B cell (primary cell): ENCODE measurements at regions not wholly inside any gene's neighbourhood (a gene's known extent, or its start where the extent isn't known, plus 50 kb on each side); places are given as distances from the start of the nearest gene placed in this dataset.

ENCODE experiments used
- ATAC-seq: fragments of 200-7000 bp; cut with Tn5 transposase; one replicate; pipeline ENCODE4 v1.10.0; 2021; ENCODE audit warnings: low read depth, mild to moderate bottlenecking, moderate number of reproducible peaks, moderate library complexity
- CTCF ChIA-PET: fragments of 350-600 bp; sonication (Branson Sonifier 250); formaldehyde crosslinking; loops from one replicate; lab custom pipeline; 2021; ENCODE audit warnings: antibody characterized with exemption, inconsistent platforms; lab: Charles Lee
- POLR2A ChIA-PET: fragments of 350-600 bp; sonication (Branson Sonifier 250); formaldehyde crosslinking; loops from one replicate; lab custom pipeline; 2021; ENCODE audit warnings: antibody characterized with exemption; lab: Charles Lee
- DNase-seq: peaks from one replicate; pipeline ENCODE4 v3.0.0; 2013
- H2AFZ ChIP-seq: 2 replicates; pipeline ENCODE4 v1.6.1; 2012; ENCODE audit warnings: mild to moderate bottlenecking, low read depth, low read length; ENCODE audit not compliant: insufficient read depth, poor library complexity, severe bottlenecking
- H3K27ac ChIP-seq, 2 donors: 1 replicate in 1 of 2; 2 replicates in 1 of 2; pipeline ENCODE4 v1.5.1; 2012 to 2013; ENCODE audit warnings: low read length in 2 of 2, mild to moderate bottlenecking in 2 of 2, moderate library complexity in 1 of 2
- H3K27me3 ChIP-seq, 4 experiments: fragments of 200-600 bp in 1 of 4; sonication (generic) in 1 of 4; replicated peaks in 1 of 4; 1 replicate in 2 of 4; 2 replicates in 2 of 4; pipeline versions ENCODE4 v1.6.1 to v1.7.0; 2013 to 2016; ENCODE audit warnings: low read length in 3 of 4, mild to moderate bottlenecking in 2 of 4, mixed read lengths in 1 of 4, moderate library complexity in 1 of 4; ENCODE audit not compliant: insufficient read depth in 4 of 4, control insufficient read depth in 3 of 4; ENCODE audit errors: control extremely low read depth in 1 of 4
- H3K36me3 ChIP-seq, 2 experiments: replicated peaks in 1 of 2; 1 replicate in 1 of 2; 2 replicates in 1 of 2; pipeline versions ENCODE4 v1.6.1 to v1.7.1; 2013; ENCODE audit warnings: low read length in 1 of 2; ENCODE audit not compliant: insufficient read depth in 2 of 2, control insufficient read depth in 1 of 2; ENCODE audit errors: control extremely low read depth in 1 of 2, extremely low read depth in 1 of 2
- H3K4me1 ChIP-seq, 2 donors: fragments of 200-600 bp in 1 of 2; sonication (generic) in 1 of 2; 1 replicate in 1 of 2; 2 replicates in 1 of 2; pipeline versions ENCODE4 v1.5.1 to v1.6.1; 2013 to 2017; ENCODE audit warnings: low read length in 2 of 2; ENCODE audit not compliant: control insufficient read depth in 2 of 2, insufficient read depth in 2 of 2
- H3K4me2 ChIP-seq: replicated peaks from 2 replicates; pipeline ENCODE3; 2012; ENCODE audit warnings: mild to moderate bottlenecking, low read depth, low read length; ENCODE audit not compliant: poor library complexity, severe bottlenecking
- H3K4me3 ChIP-seq, 5 experiments: fragments of 200-600 bp in 1 of 5; sonication (generic) in 1 of 5; 1 replicate in 3 of 5; 2 replicates in 2 of 5; pipeline versions ENCODE4 v1.5.1 to v1.7.0; 2011 to 2016; ENCODE audit warnings: low read length in 4 of 5, mild to moderate bottlenecking in 4 of 5, low read depth in 2 of 5, control low read depth in 1 of 5, moderate library complexity in 1 of 5; ENCODE audit not compliant: insufficient read depth in 1 of 5; ENCODE audit errors: control extremely low read depth in 1 of 5, extremely low read depth in 1 of 5
- H3K79me2 ChIP-seq: fragments of 200-600 bp; sonication (generic); one replicate; pipeline ENCODE4 v1.6.0; 2016; ENCODE audit warnings: low read length; ENCODE audit not compliant: control insufficient read depth, insufficient read depth
- H3K9ac ChIP-seq: fragments of 200-600 bp; sonication (generic); 2 replicates; pipeline ENCODE4 v1.6.1; 2017; ENCODE audit warnings: mild to moderate bottlenecking, low read length, moderate library complexity
- H3K9me3 ChIP-seq, 3 donors: one replicate each; pipeline versions ENCODE4 v1.6.1 to v1.7.1; 2013; ENCODE audit warnings: low read length in 2 of 3; ENCODE audit not compliant: control insufficient read depth in 2 of 3, insufficient read depth in 1 of 3; ENCODE audit errors: control extremely low read depth in 1 of 3
- H4K20me1 ChIP-seq: 2 replicates; pipeline ENCODE4 v1.6.0; 2012; ENCODE audit warnings: mild to moderate bottlenecking, low read length; ENCODE audit not compliant: insufficient read depth, control insufficient read depth, poor library complexity, severe bottlenecking
- H3K27ac Mint-ChIP-seq: one replicate; pipeline ENCODE4 v1.8.0; 2021; ENCODE audit warnings: mixed read lengths
- H3K27me3 Mint-ChIP-seq: one replicate; pipeline ENCODE4 v1.8.0; 2021; ENCODE audit warnings: mixed read lengths
- H3K4me1 Mint-ChIP-seq: one replicate; pipeline ENCODE4 v1.8.0; 2021; ENCODE audit warnings: mixed read lengths
- H3K4me3 Mint-ChIP-seq: one replicate; pipeline ENCODE4 v1.8.0; 2021; ENCODE audit warnings: mixed read lengths
- H3K9me3 Mint-ChIP-seq: one replicate; pipeline ENCODE4 v1.8.0; 2022; ENCODE audit warnings: mixed read lengths; ENCODE audit not compliant: insufficient read depth
- EZH2 ChIP-seq: IDR thresholded peaks from 2 replicates; pipeline ENCODE4 v1.6.1; 2012; ENCODE audit warnings: borderline replicate concordance, low read depth, mild to moderate bottlenecking, moderate library complexity, low read length; ENCODE audit not compliant: insufficient read depth, poor library complexity, severe bottlenecking
- WGBS: methylation state at CpG from one replicate; pipeline ENCODE4 v1.1.5; 2013; ENCODE audit warnings: missing lambda C conversion rate; ENCODE audit not compliant: insufficient coverage; 5-methylcytosine and 5-hydroxymethylcytosine counted together
- intact Hi-C: fragments of 100-400 bp; cut with micrococcal nuclease; formaldehyde crosslinking; loops from one replicate; pipeline ENCODE4 v1.10.0; 2022
- TF ChIP-seq, protein P1 (sequence below): fragments of 200-600 bp; IDR thresholded peaks from one replicate; pipeline ENCODE4 v1.8.0; 2022; ENCODE audit warnings: antibody characterized with exemption, mild to moderate bottlenecking

DNA sequence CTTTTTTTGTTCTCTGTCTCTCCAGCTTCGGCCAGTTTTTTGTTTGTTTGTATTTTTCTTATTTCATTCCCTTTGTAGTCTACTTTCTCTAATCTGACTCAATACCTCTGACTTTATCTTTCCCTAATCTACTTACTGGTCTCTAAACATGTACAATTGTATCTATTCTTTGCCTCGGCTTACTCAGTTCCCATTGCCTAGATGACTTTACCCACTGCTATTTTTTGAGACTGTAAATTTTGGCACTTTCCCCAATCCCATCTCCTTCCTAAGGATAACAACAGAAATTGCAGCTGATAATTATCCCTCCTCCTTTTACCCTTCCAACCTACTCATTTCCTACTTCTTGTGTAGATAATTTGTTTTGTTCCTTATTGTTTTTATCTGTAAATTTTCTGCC, 511.1 kb downstream of the RPL10L start:
- DNase-seq (no peak), ATAC-seq (no peak)
- Histone ChIP-seq H3K79me2 (no peaks in the 10 kb centered on the region), H3K4me1 (no peaks in the 10 kb centered on the region), H2AFZ (no peak overlapping the region), H3K4me2 (no peak overlapping the region), H3K9me3 (peaks cover 0 to 2% (median 0%) of the 10 kb centered on the region in 3 donors), H3K9ac (no peak overlapping the region), H3K4me3 (no peak overlapping the region), H3K27me3 (no peaks in the 10 kb centered on the region), H3K36me3 (no peaks in the 10 kb centered on the region), H3K27ac (no peak overlapping the region), H4K20me1 (no peaks in the 10 kb centered on the region)
- no peak overlapping the region for H3K27ac Mint-ChIP-seq
- CTCF ChIA-PET = no interaction called here
- no peak overlapping the region for H3K4me3 Mint-ChIP-seq
- POLR2A ChIA-PET = no interaction called here
- H3K9me3 Mint-ChIP-seq = peaks cover 6% of the 10 kb centered on the region
- H3K27me3 Mint-ChIP-seq = no peaks in the 10 kb centered on the region
- TF ChIP-seq EZH2 = no peak
- TF ChIP-seq, protein P1, sequence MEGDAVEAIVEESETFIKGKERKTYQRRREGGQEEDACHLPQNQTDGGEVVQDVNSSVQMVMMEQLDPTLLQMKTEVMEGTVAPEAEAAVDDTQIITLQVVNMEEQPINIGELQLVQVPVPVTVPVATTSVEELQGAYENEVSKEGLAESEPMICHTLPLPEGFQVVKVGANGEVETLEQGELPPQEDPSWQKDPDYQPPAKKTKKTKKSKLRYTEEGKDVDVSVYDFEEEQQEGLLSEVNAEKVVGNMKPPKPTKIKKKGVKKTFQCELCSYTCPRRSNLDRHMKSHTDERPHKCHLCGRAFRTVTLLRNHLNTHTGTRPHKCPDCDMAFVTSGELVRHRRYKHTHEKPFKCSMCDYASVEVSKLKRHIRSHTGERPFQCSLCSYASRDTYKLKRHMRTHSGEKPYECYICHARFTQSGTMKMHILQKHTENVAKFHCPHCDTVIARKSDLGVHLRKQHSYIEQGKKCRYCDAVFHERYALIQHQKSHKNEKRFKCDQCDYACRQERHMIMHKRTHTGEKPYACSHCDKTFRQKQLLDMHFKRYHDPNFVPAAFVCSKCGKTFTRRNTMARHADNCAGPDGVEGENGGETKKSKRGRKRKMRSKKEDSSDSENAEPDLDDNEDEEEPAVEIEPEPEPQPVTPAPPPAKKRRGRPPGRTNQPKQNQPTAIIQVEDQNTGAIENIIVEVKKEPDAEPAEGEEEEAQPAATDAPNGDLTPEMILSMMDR = no peak
- 67% methylated on average over 1 of the region's 2 CpGs for WGBS
- H3K4me1 Mint-ChIP-seq = no peaks in the 10 kb centered on the region
- intact Hi-C loops = no loop called here

DNA sequence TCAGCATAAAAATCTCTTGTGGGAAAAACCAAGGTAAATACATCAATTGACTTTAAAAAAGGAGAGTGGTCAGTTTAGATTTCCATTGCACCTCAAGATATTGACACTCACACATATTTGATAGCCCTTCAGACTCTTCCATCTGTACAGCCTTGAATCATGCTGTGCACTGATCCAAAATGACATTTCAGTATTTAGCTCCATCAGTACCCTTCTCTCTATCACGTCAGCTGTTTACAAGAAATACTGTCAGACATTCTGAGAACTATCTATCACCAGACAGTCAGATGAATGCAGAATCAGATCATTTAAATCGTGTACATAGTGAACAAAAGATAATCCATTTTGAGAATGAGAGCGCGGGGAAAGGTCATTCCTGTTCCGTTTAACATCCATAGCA, 511.9 kb downstream of the RPL10L start:
- H3K4me1 Mint-ChIP-seq = no peaks in the 10 kb centered on the region
- no peak for DNase-seq
- POLR2A ChIA-PET = no interaction called here

More for the DNA sequence above, 511.9 kb downstream of the RPL10L start:
- no peak overlapping the region for H3K4me3 Mint-ChIP-seq
- H3K36me3 ChIP-seq = no peaks in the 10 kb centered on the region
- no peaks in the 10 kb centered on the region for H3K9me3 ChIP-seq
- H3K27ac Mint-ChIP-seq = no peak overlapping the region
- TF ChIP-seq, protein P1 = no peak
- no peak for TF ChIP-seq EZH2
- CTCF ChIA-PET = no interaction called here
- peaks cover 7% of the 10 kb centered on the region for H3K9me3 Mint-ChIP-seq
- H2AFZ ChIP-seq = no peak overlapping the region
- H4K20me1 ChIP-seq = no peaks in the 10 kb centered on the region
- no peak overlapping the region for H3K27ac ChIP-seq
- no peaks in the 10 kb centered on the region for H3K4me1 ChIP-seq
- intact Hi-C loops = no loop called here
- H3K79me2 ChIP-seq = no peaks in the 10 kb centered on the region
- no peak for ATAC-seq
- no peak overlapping the region for H3K4me3 ChIP-seq
- H3K27me3 ChIP-seq = no peaks in the 10 kb centered on the region
- WGBS = 60% methylated on average over 1 of the region's 5 CpGs
- no peaks in the 10 kb centered on the region for H3K27me3 Mint-ChIP-seq
- no peak overlapping the region for H3K4me2 ChIP-seq
- H3K9ac ChIP-seq = no peak overlapping the region
